ENCODE measurements at regions not wholly inside any gene's neighbourhood (a gene's known extent, or its start where the extent isn't known, plus 50 kb on each side); places are given as distances from the start of the nearest gene placed in this dataset.

- no peak for DNase-seq
Observed at GRCh38 chr3:124201226-124201625, 209.3 kb upstream of the ROPN1 start.

- DNase-seq: peak; percentile 18
Observed at GRCh38 chr3:124201786-124202185, 209.9 kb upstream of the ROPN1 start.

GRCh38 chr3:124202754-124203153, 210.8 kb upstream of the ROPN1 start:
- DNase-seq: peak; percentile 77

- DNase-seq: no peak
Observed at GRCh38 chr3:124203292-124203691, 211.4 kb upstream of the ROPN1 start.

- DNase-seq: peak; percentile 42
Observed at GRCh38 chr3:124206225-124207055, 214.5 kb upstream of the ROPN1 start.

- no peak for DNase-seq
Observed at GRCh38 chr3:124207077-124207476, 215.2 kb upstream of the ROPN1 start.

GRCh38 chr3:124207873-124208485, 216.1 kb upstream of the ROPN1 start:
- DNase-seq: no peak

- no peak for DNase-seq
Observed at GRCh38 chr3:124209426-124209825, 217.5 kb upstream of the ROPN1 start.

- no peak for DNase-seq
Observed at GRCh38 chr3:124210899-124211298, 219.0 kb upstream of the ROPN1 start.

- no peak for DNase-seq
Observed at GRCh38 chr3:124213641-124214040, 221.7 kb upstream of the ROPN1 start.

- no peak for DNase-seq
Observed at GRCh38 chr3:124217542-124217941, 225.6 kb upstream of the ROPN1 start.

GRCh38 chr3:124221422-124221821, 229.5 kb upstream of the ROPN1 start:
- no peak for DNase-seq

- DNase-seq: no peak
Observed at GRCh38 chr3:124223853-124224252, 231.9 kb upstream of the ROPN1 start.

GRCh38 chr3:124227150-124227630, 235.3 kb upstream of the ROPN1 start:
- no peak for DNase-seq

- no peak for DNase-seq
Observed at GRCh38 chr3:124229420-124229819, 237.5 kb upstream of the ROPN1 start.

GRCh38 chr3:124229836-124230235, 237.9 kb upstream of the ROPN1 start:
- DNase-seq: no peak

GRCh38 chr3:124230432-124230831, 238.5 kb upstream of the ROPN1 start:
- DNase-seq: no peak

GRCh38 chr3:124230998-124231397, 239.1 kb upstream of the ROPN1 start:
- DNase-seq: no peak

- no peak for DNase-seq
Observed at GRCh38 chr3:124234852-124235252, 242.9 kb upstream of the ROPN1 start.

- DNase-seq: no peak
Observed at GRCh38 chr3:124235446-124235845, 243.5 kb upstream of the ROPN1 start.

- no peak for DNase-seq
Observed at GRCh38 chr3:124243177-124243859, 251.4 kb upstream of the ROPN1 start.

GRCh38 chr3:124246376-124246775, 254.5 kb upstream of the ROPN1 start:
- DNase-seq: no peak

GRCh38 chr3:124246949-124247348, 255.0 kb upstream of the ROPN1 start:
- no peak for DNase-seq
